ENCODE measurements at regions not wholly inside any gene's neighbourhood (a gene's known extent, or its start where the extent isn't known, plus 50 kb on each side); places are given as distances from the start of the nearest gene placed in this dataset.

GRCh38 chr2:43058726-43059110 lies 167.7 kb downstream of the ZFP36L2 start:
- peak in 1 of 2 donors; percentile 12 for DNase-seq
- Histone ChIP-seq H3K27me3 (no peaks in the 10 kb centered on the region), H3K4me3 (no peak overlapping the region), H3K9me3 (peaks cover 0 to 6% of the 10 kb centered on the region in 2 donors), H3K27ac (no peak overlapping the region), H3K36me3 (no peaks in the 10 kb centered on the region), H3K4me1 (no peaks in the 10 kb centered on the region)
- TF ChIP-seq POLR2A (IDR thresholded peaks at IDR 0.05), result no peak
- no peak for TF ChIP-seq CTCF (IDR thresholded peaks at IDR 0.05)
- intact Hi-C loops (cut with DNase I; ENCODE audit: low total_unique reads), result no loop called here

- no peaks in the 10 kb centered on the region for H3K4me1 ChIP-seq
- H3K4me3 ChIP-seq, result no peak overlapping the region
- no peaks in the 10 kb centered on the region for H3K27me3 ChIP-seq
- DNase-seq, result no peak
- no peak for TF ChIP-seq POLR2A (IDR thresholded peaks at IDR 0.05)
- TF ChIP-seq CTCF (IDR thresholded peaks at IDR 0.05), result no peak
- H3K27ac ChIP-seq, result no peak overlapping the region
- intact Hi-C loops (cut with DNase I; ENCODE audit: low total_unique reads), result no loop called here
- H3K36me3 ChIP-seq, result no peaks in the 10 kb centered on the region
- H3K9me3 ChIP-seq, result peaks cover 0 to 6% of the 10 kb centered on the region in 2 donors
Observed at GRCh38 chr2:43057742-43058725, 168.4 kb downstream of the ZFP36L2 start.

- intact Hi-C loops (cut with DNase I; ENCODE audit: low total_unique reads), result no loop called here
- Histone ChIP-seq H3K4me3 (no peak overlapping the region), H3K4me1 (no peaks in the 10 kb centered on the region), H3K9me3 (peaks cover 0 to 6% of the 10 kb centered on the region in 2 donors), H3K27ac (no peak overlapping the region), H3K36me3 (no peaks in the 10 kb centered on the region), H3K27me3 (no peaks in the 10 kb centered on the region)
- TF ChIP-seq CTCF (IDR thresholded peaks at IDR 0.05) (no peak), POLR2A (IDR thresholded peaks at IDR 0.05) (no peak)
- DNase-seq, result peak in 1 of 2 donors; percentile 31
Observed at GRCh38 chr2:43057026-43057741, 169.2 kb downstream of the ZFP36L2 start.

GRCh38 chr2:43055985-43056384 lies 170.4 kb downstream of the ZFP36L2 start:
- TF ChIP-seq POLR2A (IDR thresholded peaks at IDR 0.05) (no peak), CTCF (IDR thresholded peaks at IDR 0.05) (no peak)
- H3K36me3 ChIP-seq, result no peaks in the 10 kb centered on the region
- H3K4me1 ChIP-seq, result no peaks in the 10 kb centered on the region
- H3K27me3 ChIP-seq, result no peaks in the 10 kb centered on the region
- no peak overlapping the region for H3K27ac ChIP-seq
- H3K4me3 ChIP-seq, result no peak overlapping the region
- intact Hi-C loops (cut with DNase I; ENCODE audit: low total_unique reads), result no loop called here
- DNase-seq, result no peak
- no peaks in the 10 kb centered on the region for H3K9me3 ChIP-seq
